K562 (cell line): ENCODE measurements at regions not wholly inside any gene's neighbourhood (a gene's known extent, or its start where the extent isn't known, plus 50 kb on each side); places are given as distances from the start of the nearest gene placed in this dataset.

ENCODE experiments used
- ATAC-seq: fragments of 200-7000 bp; cut with Tn5 transposase; 3 replicates; pipeline ENCODE4 v1.9.1; 2020; ENCODE audit warnings: moderate library complexity
- BruUV-seq: library from RNA; stranded (reverse); fragments of 400-500 nt; replicated peaks from 2 replicates; lab custom pipeline; 2021; lab: Mats Ljungman, UMichigan
- CTCF ChIA-PET: fragments of 300-600 bp; formaldehyde crosslinking; extraction: SDS; loops from one replicate; lab custom pipeline; 2021; ENCODE audit warnings: low intra/inter-chr PET ratio; lab: Yijun Ruan, JAX
- POLR2A ChIA-PET: fragments of 300-600, 350-650 bp; sonication (Branson Sonifier 250); formaldehyde crosslinking; extraction: SDS; loops from one replicate; lab custom pipeline; 2021; ENCODE audit warnings: antibody characterized with exemption, inconsistent platforms; lab: Yijun Ruan, JAX
- DNase-seq, 4 experiments: peaks; one replicate each; pipeline versions ENCODE4 v3.0.0 to v3.0.0-alpha.2; 2011 to 2018; ENCODE audit warnings: low spot score in 3 of 4, mixed read lengths in 3 of 4; ENCODE audit errors: extremely low read depth in 1 of 4
- FAIRE-seq: peaks from 2 replicates; lab custom pipeline; 2011; peaks lifted over from hg19 to GRCh38; lab: Jason Lieb, UNC
- H2AFZ ChIP-seq: 2 replicates; pipeline ENCODE4 v1.6.0; 2011; ENCODE audit warnings: low read depth, low read length, control low read depth, inconsistent platforms
- H3K27ac ChIP-seq: fragments of 200-600 bp; 3 replicates; pipeline ENCODE4 v1.8.0; 2011; ENCODE audit warnings: low read depth, mild to moderate bottlenecking, control low read depth, inconsistent platforms, low read length, moderate library complexity, mixed read lengths; ENCODE audit errors: extremely low read depth
- H3K27me3 ChIP-seq, 2 experiments: fragments of 300-600 bp in 1 of 2; 2 replicates in 1 of 2; 3 replicates in 1 of 2; pipeline versions ENCODE4 v1.6.0 to v1.8.0; 2011; ENCODE audit warnings: inconsistent platforms in 2 of 2, low read length in 2 of 2, mild to moderate bottlenecking in 1 of 2, mixed read lengths in 1 of 2, moderate library complexity in 1 of 2; ENCODE audit not compliant: control insufficient read depth in 2 of 2, insufficient read depth in 2 of 2
- H3K36me3 ChIP-seq: fragments of 300-600 bp; 3 replicates; pipeline ENCODE4 v1.8.0; 2011; ENCODE audit warnings: mild to moderate bottlenecking, low read length, inconsistent platforms; ENCODE audit not compliant: control insufficient read depth, insufficient read depth
- H3K4me1 ChIP-seq, 2 experiments: fragments of 200-600 bp in 1 of 2; replicated peaks in 1 of 2; 2 replicates in 1 of 2; 3 replicates in 1 of 2; pipeline versions ENCODE4 v1.5.1 to v1.8.0; 2011; ENCODE audit warnings: inconsistent platforms in 2 of 2, low read length in 2 of 2, mild to moderate bottlenecking in 1 of 2, mixed read lengths in 1 of 2, moderate library complexity in 1 of 2; ENCODE audit not compliant: control insufficient read depth in 2 of 2, insufficient read depth in 2 of 2
- H3K4me2 ChIP-seq: 2 replicates; pipeline ENCODE4 v1.6.1; 2011; ENCODE audit warnings: low read length, control low read depth, inconsistent platforms, mixed read lengths; ENCODE audit not compliant: insufficient read depth
- H3K4me3 ChIP-seq: fragments of 200-600 bp; sonication (generic), shearing (Covaris generic); 2 replicates; pipeline ENCODE4 v1.5.1; 2016; ENCODE audit warnings: control low read depth, inconsistent platforms
- H3K79me2 ChIP-seq: fragments of 200-600 bp; 3 replicates; pipeline ENCODE4 v1.8.0; 2011; ENCODE audit warnings: low read length, inconsistent platforms; ENCODE audit not compliant: control insufficient read depth, insufficient read depth
- H3K9ac ChIP-seq, 2 experiments: 2 replicates each; pipeline versions ENCODE4 v1.6.0 to v1.6.1; 2011; ENCODE audit warnings: low read depth in 2 of 2, low read length in 2 of 2, control low read depth in 1 of 2, inconsistent platforms in 1 of 2, mild to moderate bottlenecking in 1 of 2, mixed read lengths in 1 of 2; ENCODE audit not compliant: insufficient read depth in 1 of 2
- H3K9me1 ChIP-seq: one replicate; pipeline ENCODE4 v1.6.0; 2011; ENCODE audit warnings: inconsistent platforms, mild to moderate bottlenecking, low read length, moderate library complexity; ENCODE audit not compliant: control insufficient read depth, insufficient read depth
- H3K9me3 ChIP-seq: replicated peaks from 2 replicates; pipeline ENCODE4 v1.5.1; 2011; ENCODE audit warnings: low read depth, low read length, inconsistent platforms; ENCODE audit not compliant: control insufficient read depth, insufficient read depth
- H4K20me1 ChIP-seq: replicated peaks from 2 replicates; pipeline ENCODE4 v1.6.1; 2011; ENCODE audit warnings: low read length, inconsistent platforms, mixed read lengths; ENCODE audit not compliant: control insufficient read depth, insufficient read depth
- AFF1 ChIP-seq, 2 experiments: fragments of 450-650 bp; IDR thresholded peaks; 2 replicates each; pipeline ENCODE4 v1.6.1; 2018; ENCODE audit warnings: mild to moderate bottlenecking in 2 of 2, low read depth in 1 of 2; ENCODE audit not compliant: partially characterized antibody in 2 of 2
- AFF4 ChIP-seq: sonication (generic); formaldehyde crosslinking; IDR thresholded peaks from 2 replicates; pipeline ENCODE4 v1.8.0; 2023; ENCODE audit warnings: mild to moderate bottlenecking, missing genetic modification reagents
- GTF2B ChIP-seq: IDR thresholded peaks from 2 replicates; pipeline ENCODE4 v1.6.1; 2011; ENCODE audit not compliant: insufficient read length; ENCODE audit errors: extremely low read depth
- NCOR1 ChIP-seq: fragments of 450-650 bp; IDR thresholded peaks from 2 replicates; pipeline ENCODE4 v1.6.1; 2016; ENCODE audit warnings: mild to moderate bottlenecking, moderate library complexity
- PATZ1 ChIP-seq: fragments of 250-450 bp; sonication (Bioruptor Pico); IDR thresholded peaks from 2 replicates; pipeline ENCODE4 v1.5.0; 2020; ENCODE audit warnings: mild to moderate bottlenecking, borderline replicate concordance
- THRB ChIP-seq: fragments of 450-650 bp; formaldehyde crosslinking; conservative IDR thresholded peaks from 2 replicates; pipeline ENCODE4 v1.4.0; 2022; ENCODE audit warnings: mild to moderate bottlenecking, missing genetic modification characterization
- XRCC5 ChIP-seq: fragments of 200-400 bp; formaldehyde crosslinking; IDR thresholded peaks from 2 replicates; pipeline ENCODE4 v1.6.1; 2017; ENCODE audit warnings: low read depth, mild to moderate bottlenecking, low read length
- ZC3H11A ChIP-seq: IDR thresholded peaks from 2 replicates; pipeline ENCODE4 v1.6.1; 2012; ENCODE audit warnings: low read depth, low read length, improper control_type of control experiment
- ZNF140 ChIP-seq: fragments of 250-450 bp; sonication (Bioruptor Pico); IDR thresholded peaks from 2 replicates; pipeline ENCODE4 v1.8.0; 2021; ENCODE audit warnings: moderate library complexity, mild to moderate bottlenecking, inconsistent platforms
- ZNF3 ChIP-seq: fragments of 250-450 bp; sonication (Bioruptor Pico); IDR thresholded peaks from 2 replicates; pipeline ENCODE4 v1.5.0; 2021; ENCODE audit warnings: mild to moderate bottlenecking, moderate library complexity
- in situ Hi-C: fragments of 300-500 bp; cut with MboI; formaldehyde crosslinking; loops from 4 replicates; pipeline ENCODE4 v1.15.0; 2018; ENCODE audit warnings: inconsistent platforms, mixed read lengths
- intact Hi-C: fragments of 100-400 bp; cut with micrococcal nuclease; formaldehyde crosslinking; loops from 2 replicates; pipeline ENCODE4 v1.14.2; 2022

GRCh38 chr6:88287696-88288095, 121.5 kb upstream of the CNR1 start:
- FAIRE-seq = no peak
- Histone ChIP-seq H4K20me1 (no peaks in the 10 kb centered on the region), H3K36me3 (0 out of 3 replicates have a peak, but pooled peaks cover 2% of the 10 kb centered on the region), H3K79me2 (no peaks in the 10 kb centered on the region), H3K27me3 (no peaks in the 10 kb centered on the region), H3K27ac (no peak overlapping the region), H3K4me1 (no peaks in the 10 kb centered on the region), H2AFZ (no peak overlapping the region), H3K9me3 (no peaks in the 10 kb centered on the region), H3K4me2 (no peak overlapping the region), H3K4me3 (no peak overlapping the region), H3K9me1 (no peaks in the 10 kb centered on the region), H3K9ac (no peak overlapping the region)
- no peak for ATAC-seq
- intact Hi-C loops (no loop called here), in situ Hi-C loops (no loop called here)
- BruUV-seq = no TSS peak
- ChIA-PET POLR2A (interaction anchor here (0.6 to 2.1 kb wide), 2 partner anchors 14 to 1110 kb away, joined by 3 to 4 read pairs; no protein-coding TSS in a partner anchor), CTCF (no interaction called here)
- DNase-seq = no peak
- TF ChIP-seq GTF2B (no peak), XRCC5 (no peak), NCOR1 (no peak), ZNF3 (CRISPR knock-in tag) (no peak), PATZ1 (CRISPR knock-in tag) (no peak), THRB (no peak), AFF4 (CRISPR knock-in tag) (no peak), AFF1 (IDR thresholded peaks at IDR 0.05; ENCODE audit: low read depth in 1 of 2, partially characterized antibody in 2 of 2) (no peak), ZC3H11A (no peak), ZNF140 (CRISPR knock-in tag) (no peak)
